ENCODE measurements at regions not wholly inside any gene's neighbourhood (a gene's known extent, or its start where the extent isn't known, plus 50 kb on each side); places are given as distances from the start of the nearest gene placed in this dataset.
A peak's percentile ranks its signal among the peaks of the same experiment; 100 is the strongest.

GRCh38 chr15:92810418-92811138 is 89.5 kb upstream of the CHD2 start:
- no peak overlapping the region for H2BK15ac ChIP-seq (ENCODE audit: low read length)
- no peak overlapping the region for H3K4ac ChIP-seq (replicated peaks; ENCODE audit: insufficient read length, low read depth, low read length)
- no peaks in the 10 kb centered on the region for H3K79me1 ChIP-seq (ENCODE audit: low read depth, low read length)
- H4K20me1 ChIP-seq (replicated peaks in 1 of 2; ENCODE audit: control insufficient read depth in 1 of 2, insufficient read depth in 2 of 2, low read length in 2 of 2), result no peaks in the 10 kb centered on the region
- H3K9ac ChIP-seq (replicated peaks in 1 of 4; ENCODE audit: extremely low read depth in 1 of 4, low read depth in 3 of 4, low read length in 3 of 4), result peak overlapping the region in 2 of 4 experiments; percentile 99 to 100; a peak in 4 of 7 replicates
- H3K4me3 ChIP-seq (ENCODE audit: extremely low read depth in 1 of 4, insufficient read depth in 2 of 4, low read depth in 3 of 4, low read length in 4 of 4), result peak overlapping the region; percentile 37 to 66 (median 52); a peak in 6 of 8 replicates
- H3K56ac ChIP-seq (replicated peaks; ENCODE audit: insufficient read length, low read depth, low read length), result no peak overlapping the region
- no peak overlapping the region for H3K23ac ChIP-seq (ENCODE audit: insufficient read length)
- peak overlapping the region; percentile 86; the same call in 1 of the 2 replicates for H2BK12ac ChIP-seq (ENCODE audit: low read depth, low read length)
- H2AK5ac ChIP-seq (ENCODE audit: low read depth, low read length), result no peak overlapping the region
- WGBS, 2 experiments (ENCODE audit: extremely low coverage in 1 of 2, insufficient coverage in 1 of 2, insufficient read length in 1 of 2, insufficient replicate concordance in 2 of 2, low coverage in 1 of 2, low lambda C conversion rate in 2 of 2, missing lambda C conversion rate in 1 of 2), result 25% methylated on average over 10 of the region's 10 CpGs; no CpG with 5 or more reads in 1 of the 2 experiments
- peak overlapping the region; percentile 99 for H3K27ac ChIP-seq (ENCODE audit: low read depth, low read length)
- ChIA-PET POLR2A (ENCODE audit: partially characterized antibody) (interaction anchor here (0.5 to 7.3 kb wide), 19 partner anchors 9 to 301 kb away, joined by 3 to 226 read pairs (median 6); partner anchors contain the start of gene CHD2), CTCF (ENCODE audit: partially characterized antibody) (interaction anchor here (0.6 to 6.9 kb wide), 8 partner anchors 12 to 90 kb away, joined by 3 to 54 read pairs (median 4); partner anchors contain the start of gene CHD2)
- H3K9me3 ChIP-seq (ENCODE audit: insufficient read depth in 2 of 2, low read depth in 1 of 2, low read length in 1 of 2), result no peaks in the 10 kb centered on the region
- H3K23me2 ChIP-seq (ENCODE audit: low read depth, low read length), result peaks cover 5% of the 10 kb centered on the region; the same call in 1 of the 2 replicates
- H2BK120ac ChIP-seq (replicated peaks; ENCODE audit: low read depth, low read length), result no peak overlapping the region
- no peak overlapping the region for H4K8ac ChIP-seq (ENCODE audit: extremely low read depth, insufficient read depth, low read length)
- no peak overlapping the region for H2BK20ac ChIP-seq (ENCODE audit: low read length)
- no peak overlapping the region for H3K14ac ChIP-seq (ENCODE audit: insufficient read length)
- no peaks in the 10 kb centered on the region for H3K79me2 ChIP-seq (ENCODE audit: control insufficient read depth in 1 of 2, insufficient read depth in 2 of 2, low read length in 2 of 2)
- no peaks in the 10 kb centered on the region for H3K36me3 ChIP-seq (ENCODE audit: control insufficient read depth in 2 of 4, insufficient read depth in 4 of 4, low read length in 3 of 4)
- peak overlapping the region; percentile 28 for H4K91ac ChIP-seq (replicated peaks; ENCODE audit: insufficient read length, low read length)
- no peak for TF ChIP-seq ASH2L (IDR thresholded peaks at IDR 0.05; ENCODE audit: low read length)
- no peak for TF ChIP-seq CTBP2 (IDR thresholded peaks at IDR 0.05; ENCODE audit: borderline replicate concordance, insufficient read depth, insufficient read length, low read length)
- 0 out of 3 replicates have a peak, but pooled peaks of 1 of the 2 experiments have one; percentile 12 for TF ChIP-seq POLR2A (IDR thresholded peaks at IDR 0.05; ENCODE audit: control extremely low read depth in 1 of 2, low read depth in 2 of 2, low read length in 2 of 2)
- 0 out of 2 replicates have a peak, but pooled peaks have one; percentile 37 for TF ChIP-seq POLR2AphosphoS5 (IDR thresholded peaks at IDR 0.05; ENCODE audit: low read depth, low read length)
- peak; percentile 70; the same call in 1 of the 2 replicates for TF ChIP-seq TAF1 (IDR thresholded peaks at IDR 0.05; ENCODE audit: low read depth, low read length)
- peak; percentile 28 for TF ChIP-seq TAF7 (optimal IDR thresholded peaks at IDR 0.05; ENCODE audit: borderline replicate concordance, low read depth, low read length)
- peak; percentile 61 for TF ChIP-seq TBP (IDR thresholded peaks at IDR 0.05; ENCODE audit: low read depth, low read length)
- TF ChIP-seq CBX8 (IDR thresholded peaks at IDR 0.05; ENCODE audit: borderline replicate concordance, low read depth, low read length), result no peak
- H3K4me1 ChIP-seq (replicated peaks in 1 of 4; ENCODE audit: control insufficient read depth in 3 of 4, insufficient read depth in 4 of 4, low read length in 3 of 4), result peaks cover 11 to 16% (median 12%) of the 10 kb centered on the region in 4 experiments; a peak in 6 of 7 replicates
- H2BK5ac ChIP-seq (ENCODE audit: low read depth, low read length), result peak overlapping the region; percentile 96; the same call in 1 of the 2 replicates
- peak overlapping the region; percentile 73 to 92 for H3K4me2 ChIP-seq (ENCODE audit: insufficient read depth in 1 of 2, low read depth in 2 of 2, low read length in 2 of 2)
- H3K18ac ChIP-seq (ENCODE audit: extremely low read depth, low read length), result peak overlapping the region; percentile 55
- H3K27me3 ChIP-seq (replicated peaks in 1 of 4; ENCODE audit: control insufficient read depth in 3 of 4, extremely low read depth in 1 of 4, insufficient read depth in 3 of 4, low read length in 3 of 4), result no peaks in the 10 kb centered on the region
- DNase-seq (ENCODE audit: low read depth in 1 of 2, low spot score in 2 of 2) (no peak), FAIRE-seq (no peak)
- no peak overlapping the region for H2AFZ ChIP-seq (ENCODE audit: low read length)
- H4K5ac ChIP-seq (ENCODE audit: insufficient read length, low read depth, low read length), result peak overlapping the region; percentile 37
